HepG2 (cell line): ENCODE measurements at regions not wholly inside any gene's neighbourhood (a gene's known extent, or its start where the extent isn't known, plus 50 kb on each side); places are given as distances from the start of the nearest gene placed in this dataset.

Experiments used
- ATAC-seq: fragments of 200-7000 bp; cut with Tn5 transposase; 3 replicates; pipeline ENCODE4 v1.9.1; 2020; ENCODE audit warnings: mild to moderate bottlenecking, moderate library complexity
- BruUV-seq: library from RNA; stranded (reverse); fragments of 400-500 nt; replicated peaks from 2 replicates; lab custom pipeline; 2021; lab: Mats Ljungman, UMichigan
- CTCF ChIA-PET: fragments of 300-600 bp; formaldehyde crosslinking; extraction: SDS; loops from one replicate; lab custom pipeline; 2021; ENCODE audit warnings: low total read pairs, inconsistent platforms, low intra/inter-chr PET ratio; lab: Yijun Ruan, JAX
- POLR2A ChIA-PET: fragments of 350-600 bp; sonication (Branson Sonifier 250); formaldehyde crosslinking; loops from one replicate; lab custom pipeline; 2020; ENCODE audit warnings: antibody characterized with exemption, inconsistent platforms; lab: Yijun Ruan, JAX
- DNase-seq: peaks from one replicate; pipeline ENCODE4 v3.0.0-alpha.2; 2015; ENCODE audit warnings: low spot score
- FAIRE-seq: peaks from 3 replicates; lab custom pipeline; 2011; peaks lifted over from hg19 to GRCh38; lab: Jason Lieb, UNC
- H2AFZ ChIP-seq: one replicate; pipeline ENCODE4 v1.6.1; 2011; ENCODE audit warnings: low read length, inconsistent platforms
- H3K27ac ChIP-seq: fragments of 300-600 bp; 3 replicates; pipeline ENCODE4 v1.8.0; 2011; ENCODE audit warnings: mixed run types, mild to moderate bottlenecking, mixed read lengths, low read length, inconsistent platforms; ENCODE audit not compliant: insufficient read depth; ENCODE audit errors: extremely low read length
- H3K27me3 ChIP-seq, 2 experiments: fragments of 200-600 bp in 1 of 2; 2 replicates in 1 of 2; 3 replicates in 1 of 2; pipeline versions ENCODE4 v1.6.0 to v1.8.0; 2011; ENCODE audit warnings: low read length in 2 of 2, mild to moderate bottlenecking in 2 of 2, moderate library complexity in 2 of 2, inconsistent platforms in 1 of 2; ENCODE audit not compliant: insufficient read depth in 2 of 2, control insufficient read depth in 1 of 2
- H3K36me3 ChIP-seq, 2 experiments: fragments of 200-600 bp in 1 of 2; replicated peaks in 1 of 2; 2 replicates in 1 of 2; 3 replicates in 1 of 2; pipeline versions ENCODE4 v1.5.1 to v1.8.0; 2011; ENCODE audit warnings: low read length in 2 of 2, inconsistent platforms in 1 of 2; ENCODE audit not compliant: insufficient read depth in 2 of 2, control insufficient read depth in 1 of 2
- H3K4me1 ChIP-seq: 2 replicates; pipeline ENCODE4 v1.5.1; 2012; ENCODE audit warnings: low read length, inconsistent platforms; ENCODE audit not compliant: insufficient read depth
- H3K4me2 ChIP-seq: 2 replicates; pipeline ENCODE4 v1.6.0; 2011; ENCODE audit warnings: low read depth, low read length, inconsistent platforms
- H3K4me3 ChIP-seq, 3 experiments: fragments of 200-600 bp in 1 of 3; sonication (generic), shearing (Covaris generic) in 1 of 3; replicated peaks in 1 of 3; 2 replicates each; pipeline ENCODE4 v1.5.1; 2011 to 2016; ENCODE audit warnings: low read length in 3 of 3, inconsistent platforms in 2 of 3, low read depth in 2 of 3, mild to moderate bottlenecking in 2 of 3, control low read depth in 1 of 3, mixed read lengths in 1 of 3; ENCODE audit not compliant: insufficient read depth in 1 of 3
- H3K79me2 ChIP-seq: one replicate; pipeline ENCODE4 v1.6.1; 2011; ENCODE audit warnings: low read length, inconsistent platforms; ENCODE audit not compliant: insufficient read depth
- H3K9ac ChIP-seq: 2 replicates; pipeline ENCODE4 v1.6.0; 2011; ENCODE audit warnings: mild to moderate bottlenecking, low read depth, low read length, inconsistent platforms; ENCODE audit not compliant: insufficient read depth
- H3K9me3 ChIP-seq: 2 replicates; pipeline ENCODE4 v1.5.1; 2012; ENCODE audit warnings: mild to moderate bottlenecking, low read length
- H4K20me1 ChIP-seq: 2 replicates; pipeline ENCODE4 v1.6.0; 2011; ENCODE audit warnings: inconsistent platforms, mild to moderate bottlenecking, low read length, moderate library complexity; ENCODE audit not compliant: insufficient read depth
- CC2D1A ChIP-seq: sonication (generic); formaldehyde crosslinking; IDR thresholded peaks from 2 replicates; pipeline ENCODE4 v1.8.1; 2023; ENCODE audit warnings: mild to moderate bottlenecking, missing genetic modification reagents
- HBP1 ChIP-seq: IDR thresholded peaks from 2 replicates; pipeline ENCODE4 v1.6.1; 2016; ENCODE audit warnings: low read depth, control low read depth
- THAP8 ChIP-seq: sonication (generic); formaldehyde crosslinking; IDR thresholded peaks from 2 replicates; pipeline ENCODE4 v1.5.1; 2020; ENCODE audit warnings: missing genetic modification reagents, mild to moderate bottlenecking, borderline replicate concordance
- TRIM22 ChIP-seq: fragments of 450-650 bp; IDR thresholded peaks from 2 replicates; pipeline ENCODE4 v1.6.1; 2017
- ZBTB38 ChIP-seq: sonication (generic); formaldehyde crosslinking; IDR thresholded peaks from 2 replicates; pipeline ENCODE4 v1.5.1; 2020; ENCODE audit warnings: mild to moderate bottlenecking, missing genetic modification reagents
- ZNF280D ChIP-seq: sonication (generic); formaldehyde crosslinking; IDR thresholded peaks from 2 replicates; pipeline ENCODE4 v1.5.1; 2020; ENCODE audit warnings: mild to moderate bottlenecking, missing genetic modification reagents
- ZNF646 ChIP-seq: sonication (generic); formaldehyde crosslinking; IDR thresholded peaks from 2 replicates; pipeline ENCODE4 v1.9.0; 2021; ENCODE audit warnings: mild to moderate bottlenecking, missing genetic modification reagents
- WGBS: methylation state at CpG from one replicate; pipeline ENCODE4 v1.1.6; 2017; ENCODE audit warnings: low lambda C conversion rate; 5-methylcytosine and 5-hydroxymethylcytosine counted together
- in situ Hi-C: cut with HindIII; loops from 2 replicates; pipeline ENCODE4 v1.10.0; 2017; ENCODE audit warnings: low pct_unique_long_range_greater_than_20kb; ENCODE audit not compliant: extremely low pct_ligation_motif_present
- intact Hi-C: fragments of 100-400 bp; cut with micrococcal nuclease; formaldehyde crosslinking; loops from one replicate; pipeline ENCODE4 v1.10.0; 2022; ENCODE audit not compliant: unreplicated experiment

GRCh38 chr5:96336351-96336985 is 96.6 kb downstream of the PCSK1 start (continued):
- TF ChIP-seq TRIM22, result no peak
- TF ChIP-seq, all 625 proteins: peak for 40

GRCh38 chr5:96335873-96336272 is 97.2 kb downstream of the PCSK1 start:
- peak overlapping the region; percentile 40 for H3K4me2 ChIP-seq
- H2AFZ ChIP-seq, result peak overlapping the region; percentile 4
- FAIRE-seq, result no peak
- ChIA-PET CTCF (interaction anchor here (1.3 to 1.6 kb wide), 2 partner anchors 375 to 443 kb away, joined by 3 to 8 read pairs; partner anchors contain the start of gene ELL2), POLR2A (interaction anchor here (1.1 to 5.0 kb wide), 7 partner anchors 149 to 478 kb away, joined by 3 to 19 read pairs (median 5); no protein-coding TSS in a partner anchor)
- intact Hi-C loops (loop anchor here (1.0 to 10.0 kb wide), 7 partner anchors 91 to 479 kb away; partner anchors contain the start of gene ELL2), in situ Hi-C loops (loop anchor here (5.0 to 25.0 kb wide), 3 partner anchors 371 to 699 kb away; partner anchors contain the start of genes ELL2 and RFESD)
- no peaks in the 10 kb centered on the region for H3K9me3 ChIP-seq
- no peaks in the 10 kb centered on the region for H4K20me1 ChIP-seq
- peak overlapping the region in 1 of 3 experiments; percentile 28; a peak in 1 of 6 replicates for H3K4me3 ChIP-seq
- no peak overlapping the region for H3K9ac ChIP-seq
- no peaks in the 10 kb centered on the region for H3K36me3 ChIP-seq
- no peaks in the 10 kb centered on the region for H3K27me3 ChIP-seq
- ATAC-seq, result no peak; the same call in 1 of the 3 replicates
- DNase-seq, result no peak
- peaks cover 77% of the 10 kb centered on the region for H3K4me1 ChIP-seq
- BruUV-seq, result no TSS peak
- H3K27ac ChIP-seq, result peak overlapping the region; percentile 25
- H3K79me2 ChIP-seq, result no peaks in the 10 kb centered on the region
- 96% methylated on average over 2 of the region's 2 CpGs for WGBS
- TF ChIP-seq ZBTB38 (CRISPR knock-in tag) (no peak), ZNF646 (CRISPR knock-in tag) (no peak), THAP8 (CRISPR knock-in tag) (no peak), HBP1 (CRISPR knock-in tag) (no peak), CC2D1A (no peak), ZNF280D (CRISPR knock-in tag) (no peak)
